GM21390 (cell line): ENCODE measurements at regions not wholly inside any gene's neighbourhood (a gene's known extent, or its start where the extent isn't known, plus 50 kb on each side); places are given as distances from the start of the nearest gene placed in this dataset.
"Not testable (repeated sequence)": the region's sequence is repeated elsewhere in the genome, so short reads cannot be mapped to it uniquely, and the experiment has no call there.

Experiments used
- ATAC-seq: cut with Tn5 transposase; IDR thresholded peaks from one replicate; pipeline ENCODE4 v1.9.1; 2021; ENCODE audit not compliant: unreplicated experiment

DNA sequence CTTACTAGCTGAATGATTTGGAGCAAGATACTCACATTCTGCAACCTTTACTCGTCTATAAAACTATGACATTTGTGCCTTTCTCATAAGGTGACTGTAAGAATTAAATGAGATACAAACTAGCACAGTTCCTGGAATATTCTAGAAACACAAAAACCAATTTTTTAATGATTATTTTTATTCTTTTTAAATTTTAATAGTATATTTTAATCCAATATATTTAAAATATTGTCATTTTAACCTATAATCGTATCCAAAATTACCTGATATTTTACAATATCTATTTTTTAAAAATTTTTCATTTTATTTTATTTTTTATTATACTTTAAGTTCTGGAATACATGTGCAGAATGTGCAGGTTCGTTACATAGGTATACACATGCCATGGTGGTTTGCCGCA, 238.1 kb downstream of the OLFM4 start:
- ATAC-seq, result no peak

DNA sequence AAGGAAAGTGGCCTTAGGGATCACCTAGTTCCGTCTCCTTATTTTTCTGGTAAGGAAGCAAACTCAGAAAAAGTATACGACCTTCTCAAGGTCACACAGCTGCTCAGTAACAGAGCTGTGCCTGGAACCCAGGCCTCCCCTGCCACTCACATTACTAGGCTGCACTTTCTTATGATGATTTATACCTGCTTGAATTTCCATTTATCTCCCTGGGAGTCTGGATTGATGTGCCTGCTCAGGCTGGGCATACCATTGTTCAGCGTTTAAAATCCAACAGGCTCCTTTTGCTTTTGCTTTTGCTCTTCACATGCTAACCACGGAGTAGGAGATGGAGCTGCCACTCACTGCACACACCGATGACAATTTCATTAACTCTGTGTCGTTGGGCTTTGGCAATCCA, 241.0 kb downstream of the OLFM4 start:
- ATAC-seq, result no peak

DNA sequence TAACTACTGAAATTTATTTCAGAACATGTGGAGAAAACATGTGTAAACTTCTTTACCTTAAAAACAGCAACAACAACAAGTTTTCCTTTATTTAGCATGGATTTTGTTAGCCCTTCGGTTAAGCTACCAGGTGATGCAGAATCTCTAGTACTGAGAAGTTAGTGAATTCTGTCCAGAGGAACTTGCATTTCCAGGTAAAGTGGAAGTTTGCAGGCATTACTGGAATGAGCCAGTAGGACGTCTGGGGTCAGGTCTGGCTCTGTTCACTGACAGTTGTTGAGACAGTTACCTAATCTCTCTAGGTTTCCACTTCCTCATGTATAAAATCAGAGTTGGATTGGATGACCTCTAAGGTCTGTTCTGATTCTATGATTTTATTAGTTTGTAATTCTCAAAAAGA, 244.3 kb downstream of the OLFM4 start:
- no peak for ATAC-seq

GRCh38 chr13:53276265-53276664, 247.7 kb downstream of the OLFM4 start:
- no peak for ATAC-seq

DNA sequence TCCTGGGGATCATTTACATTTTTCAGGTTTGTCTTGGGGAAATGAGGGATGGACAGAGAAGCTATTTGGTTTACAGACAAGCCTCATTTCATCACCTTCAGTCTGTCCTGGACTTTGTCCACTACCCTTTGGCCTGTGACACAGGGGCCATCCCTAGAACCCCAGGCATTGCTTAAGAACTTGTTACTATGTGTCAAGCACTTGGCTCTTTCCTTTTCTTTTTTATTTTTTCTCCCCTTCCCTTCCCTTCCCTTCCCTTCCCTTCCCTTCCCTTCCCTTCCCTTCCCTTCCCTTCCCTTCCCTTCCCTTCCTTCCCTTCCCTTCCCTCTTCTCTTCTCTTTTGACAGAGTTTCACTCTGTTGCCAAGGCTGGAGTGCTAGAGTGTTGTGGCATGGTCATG, 253.1 kb downstream of the OLFM4 start:
- no peak for ATAC-seq

DNA sequence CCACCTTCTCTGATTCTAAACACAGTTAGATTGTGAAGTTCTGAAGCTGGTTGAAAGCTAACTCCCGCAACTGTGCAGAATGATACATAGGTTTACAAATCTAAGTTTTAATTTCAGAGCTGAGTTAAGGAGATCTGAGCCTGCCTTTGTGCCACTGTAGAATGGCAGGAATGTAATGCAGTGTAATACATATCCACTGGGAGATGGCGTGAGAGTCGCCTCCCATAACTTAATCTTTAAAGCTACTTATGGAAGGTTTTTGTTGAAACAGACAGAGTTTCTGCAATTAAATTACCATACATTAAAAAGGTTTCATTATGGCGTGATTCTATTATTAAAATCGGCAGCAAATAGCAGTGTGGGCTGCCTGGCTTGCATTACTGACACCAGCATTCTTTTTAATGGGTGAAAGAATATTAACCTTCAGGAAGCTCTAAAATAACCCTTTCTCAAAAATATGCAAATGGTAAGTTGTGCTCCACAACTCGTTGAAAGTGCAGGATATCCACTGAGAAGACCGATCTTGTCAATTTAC, 257.4 kb downstream of the OLFM4 start:
- no peak for ATAC-seq

- ATAC-seq, result no peak
Observed at GRCh38 chr13:53298396-53298795, 269.8 kb downstream of the OLFM4 start.

GRCh38 chr13:53301449-53301848, 272.8 kb downstream of the OLFM4 start:
- ATAC-seq, result no peak

GRCh38 chr13:53305419-53305818, 276.8 kb downstream of the OLFM4 start:
- ATAC-seq, result not testable (repeated sequence)

- ATAC-seq, result no peak
Observed at GRCh38 chr13:53310786-53311185, 282.2 kb downstream of the OLFM4 start.

GRCh38 chr13:53311561-53311960, 282.9 kb downstream of the OLFM4 start:
- no peak for ATAC-seq

GRCh38 chr13:53321296-53321801, 292.7 kb downstream of the OLFM4 start:
- no peak for ATAC-seq

GRCh38 chr13:53324656-53325055, 296.0 kb downstream of the OLFM4 start:
- no peak for ATAC-seq

DNA sequence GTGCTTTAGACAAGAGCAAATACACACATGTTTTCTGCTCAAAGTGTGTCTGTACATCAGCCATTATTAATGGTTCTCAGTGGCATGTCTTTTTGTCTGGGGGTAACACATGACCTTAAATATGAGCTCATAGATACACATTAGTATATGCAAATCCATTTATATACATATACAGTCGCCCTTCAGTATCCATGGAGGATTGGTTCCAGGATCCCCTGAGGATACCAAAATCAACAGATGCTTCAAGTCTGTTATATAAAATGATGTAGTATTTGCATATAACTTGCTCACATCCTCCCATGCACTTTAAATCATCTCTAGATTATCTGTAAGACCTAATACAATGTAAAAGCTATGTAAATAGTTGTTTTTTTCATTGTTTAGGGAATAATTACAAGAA, 298.1 kb downstream of the OLFM4 start:
- no peak for ATAC-seq

- ATAC-seq, result no peak
Observed at GRCh38 chr13:53327680-53328315, 299.2 kb downstream of the OLFM4 start.

DNA sequence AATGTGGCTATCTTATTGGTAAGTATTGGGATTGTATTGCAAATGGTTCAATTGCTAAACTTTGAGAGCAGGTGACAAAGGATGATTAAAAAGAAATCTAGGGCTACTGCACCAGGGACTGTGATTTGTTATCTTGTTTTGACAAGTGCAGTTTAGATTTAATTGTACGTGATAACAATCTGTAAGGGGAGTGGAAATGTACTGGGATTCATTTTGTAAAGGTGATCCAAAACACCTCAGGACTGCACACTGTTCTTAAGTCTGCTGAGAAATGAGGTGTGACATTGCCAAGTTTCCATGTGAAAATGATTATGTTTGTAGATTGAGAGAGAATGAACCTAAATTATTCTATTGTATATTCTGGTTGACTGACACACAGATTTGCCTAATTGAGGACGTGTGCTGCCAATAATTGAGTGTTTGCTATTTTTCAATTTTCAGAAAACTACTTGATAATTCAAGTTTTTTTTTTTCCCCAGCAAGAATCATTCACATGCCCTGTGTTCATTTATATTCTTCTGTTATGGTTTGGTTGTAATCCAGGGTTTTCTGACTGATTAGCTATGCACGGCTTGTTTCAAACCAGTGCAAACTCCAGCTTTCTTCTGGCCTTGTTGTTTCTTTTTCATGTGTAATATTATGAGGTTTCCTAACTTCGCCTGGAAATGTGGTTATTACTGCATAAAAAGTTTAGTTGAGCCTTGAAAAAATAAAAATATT, 308.0 kb downstream of the OLFM4 start:
- no peak for ATAC-seq

GRCh38 chr13:53338760-53339159, 310.1 kb downstream of the OLFM4 start:
- no peak for ATAC-seq

GRCh38 chr13:53340505-53341143, 312.0 kb downstream of the OLFM4 start:
- ATAC-seq, result no peak

DNA sequence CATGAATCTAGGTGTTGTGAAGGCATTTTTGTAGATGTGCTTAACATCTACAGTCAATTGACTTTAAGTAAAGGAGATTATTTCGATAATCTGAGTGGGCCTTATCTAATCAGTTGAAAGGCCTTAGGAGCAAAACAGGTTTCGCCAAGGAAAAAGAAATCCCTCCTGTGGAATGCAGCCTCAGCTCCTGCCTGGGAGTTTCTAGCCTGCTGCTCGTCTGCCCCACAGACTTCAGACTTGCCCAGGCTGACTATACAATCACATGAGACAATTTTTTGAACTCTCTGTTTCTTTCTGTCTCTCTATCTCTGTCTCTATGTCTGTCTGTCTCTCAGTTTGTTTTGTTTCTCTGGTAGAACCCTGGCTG, 312.5 kb downstream of the OLFM4 start:
- ATAC-seq, result no peak

- no peak for ATAC-seq
Observed at GRCh38 chr13:53342623-53343360, 314.2 kb downstream of the OLFM4 start.

- no peak for ATAC-seq
Observed at GRCh38 chr13:53343361-53343744, 314.7 kb downstream of the OLFM4 start.
